Kidney epithelial cell (primary cell): ENCODE measurements at regions not wholly inside any gene's neighbourhood (a gene's known extent, or its start where the extent isn't known, plus 50 kb on each side); places are given as distances from the start of the nearest gene placed in this dataset.

Experiments used
- DNase-seq: peaks from one replicate; pipeline ENCODE4 v3.0.0-alpha.2; 2010; ENCODE audit warnings: low read depth
- H3K27me3 ChIP-seq: 2 replicates; pipeline ENCODE4 v1.6.0; 2011; ENCODE audit warnings: low read length; ENCODE audit not compliant: control insufficient read depth, insufficient read depth
- H3K36me3 ChIP-seq: 2 replicates; pipeline ENCODE4 v1.5.1; 2011; ENCODE audit warnings: low read length; ENCODE audit not compliant: control insufficient read depth, insufficient read depth
- H3K4me3 ChIP-seq: 2 replicates; pipeline ENCODE4 v1.5.1; 2011; ENCODE audit warnings: low read depth, mild to moderate bottlenecking, control low read depth, low read length
- TF ChIP-seq, protein P1 (sequence below): IDR thresholded peaks from 2 replicates; pipeline ENCODE4 v1.5.1; 2011; ENCODE audit warnings: mild to moderate bottlenecking, moderate library complexity, low read length, control low read depth, inconsistent platforms; ENCODE audit not compliant: insufficient read depth, poor library complexity, severe bottlenecking

GRCh38 chr11:70846781-70847655 lies 405.4 kb downstream of the SHANK2 start:
- H3K36me3 ChIP-seq = no peaks in the 10 kb centered on the region
- no peak overlapping the region for H3K4me3 ChIP-seq
- TF ChIP-seq, protein P1, sequence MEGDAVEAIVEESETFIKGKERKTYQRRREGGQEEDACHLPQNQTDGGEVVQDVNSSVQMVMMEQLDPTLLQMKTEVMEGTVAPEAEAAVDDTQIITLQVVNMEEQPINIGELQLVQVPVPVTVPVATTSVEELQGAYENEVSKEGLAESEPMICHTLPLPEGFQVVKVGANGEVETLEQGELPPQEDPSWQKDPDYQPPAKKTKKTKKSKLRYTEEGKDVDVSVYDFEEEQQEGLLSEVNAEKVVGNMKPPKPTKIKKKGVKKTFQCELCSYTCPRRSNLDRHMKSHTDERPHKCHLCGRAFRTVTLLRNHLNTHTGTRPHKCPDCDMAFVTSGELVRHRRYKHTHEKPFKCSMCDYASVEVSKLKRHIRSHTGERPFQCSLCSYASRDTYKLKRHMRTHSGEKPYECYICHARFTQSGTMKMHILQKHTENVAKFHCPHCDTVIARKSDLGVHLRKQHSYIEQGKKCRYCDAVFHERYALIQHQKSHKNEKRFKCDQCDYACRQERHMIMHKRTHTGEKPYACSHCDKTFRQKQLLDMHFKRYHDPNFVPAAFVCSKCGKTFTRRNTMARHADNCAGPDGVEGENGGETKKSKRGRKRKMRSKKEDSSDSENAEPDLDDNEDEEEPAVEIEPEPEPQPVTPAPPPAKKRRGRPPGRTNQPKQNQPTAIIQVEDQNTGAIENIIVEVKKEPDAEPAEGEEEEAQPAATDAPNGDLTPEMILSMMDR = no peak
- no peak for DNase-seq
- no peaks in the 10 kb centered on the region for H3K27me3 ChIP-seq

DNA sequence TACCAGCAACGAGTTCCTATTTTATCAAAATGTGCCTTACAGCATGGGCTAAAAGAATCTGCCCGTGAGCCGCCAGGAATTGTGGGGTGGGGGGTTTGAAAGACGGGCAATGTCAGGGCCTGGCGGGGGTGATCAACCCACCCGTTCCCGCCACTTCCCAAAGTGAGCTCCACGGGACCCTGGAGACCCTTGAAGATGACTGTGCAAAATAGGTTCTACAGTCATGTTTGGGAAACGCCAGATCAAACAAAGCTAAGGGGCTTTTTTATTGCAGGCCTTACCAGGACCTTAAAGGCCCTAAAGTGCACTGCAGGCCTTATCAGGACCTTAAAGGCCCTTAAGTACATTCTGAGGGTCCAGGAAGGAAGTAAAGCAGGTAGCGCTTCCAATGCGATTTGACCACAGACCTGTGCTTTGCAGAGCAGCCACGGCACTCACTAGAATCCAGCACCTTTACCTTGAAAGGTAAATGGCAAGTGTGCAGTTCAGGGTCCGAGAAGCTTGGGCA lies 404.1 kb downstream of the SHANK2 start:
- TF ChIP-seq, protein P1 = no peak
- Histone ChIP-seq H3K4me3 (no peak overlapping the region), H3K36me3 (no peaks in the 10 kb centered on the region), H3K27me3 (no peaks in the 10 kb centered on the region)
- no peak for DNase-seq

DNA sequence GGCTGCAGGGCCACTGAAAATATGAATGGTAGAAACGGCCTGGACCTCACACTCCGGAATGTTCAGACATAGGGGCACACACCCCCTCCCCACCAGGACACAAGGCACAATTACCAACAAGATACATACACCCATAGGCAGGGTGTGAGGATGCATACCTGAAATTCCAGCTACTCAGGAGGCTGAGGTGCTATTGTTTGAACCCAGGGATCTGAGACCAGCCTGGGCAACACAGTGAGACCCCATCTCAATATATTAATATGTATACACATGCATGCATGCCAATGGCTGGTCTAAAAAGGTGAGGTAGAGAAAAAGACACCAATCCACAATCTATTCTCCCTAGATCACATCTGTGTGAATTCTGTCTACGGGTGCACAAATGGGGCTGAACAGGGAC lies 403.3 kb downstream of the SHANK2 start:
- no peaks in the 10 kb centered on the region for H3K27me3 ChIP-seq
- no peak for DNase-seq

GRCh38 chr11:70851308-70851707 lies 401.1 kb downstream of the SHANK2 start:
- Histone ChIP-seq H3K36me3 (no peaks in the 10 kb centered on the region), H3K27me3 (no peaks in the 10 kb centered on the region), H3K4me3 (no peak overlapping the region)
- TF ChIP-seq, protein P1 = no peak
- no peak for DNase-seq

More for the DNA sequence above, 403.3 kb downstream of the SHANK2 start:
- Histone ChIP-seq H3K4me3 (no peak overlapping the region), H3K36me3 (no peaks in the 10 kb centered on the region)
- TF ChIP-seq, protein P1 = no peak

- no peaks in the 10 kb centered on the region for H3K36me3 ChIP-seq
- no peak for DNase-seq
Observed at GRCh38 chr11:70851907-70852306, 400.5 kb downstream of the SHANK2 start.

More at GRCh38 chr11:70851907-70852306, 400.5 kb downstream of the SHANK2 start:
- TF ChIP-seq, protein P1 = no peak
- Histone ChIP-seq H3K4me3 (no peak overlapping the region), H3K27me3 (no peaks in the 10 kb centered on the region)
